IPS-20b (cell line): ENCODE measurements at regions not wholly inside any gene's neighbourhood (a gene's known extent, or its start where the extent isn't known, plus 50 kb on each side); places are given as distances from the start of the nearest gene placed in this dataset.
"Not testable (repeated sequence)": the region's sequence is repeated elsewhere in the genome, so short reads cannot be mapped to it uniquely, and the experiment has no call there.

Source experiments
- H3K27ac ChIP-seq: one replicate; pipeline ENCODE4 v1.5.1; 2013; ENCODE audit warnings: low read length
- H3K27me3 ChIP-seq: 2 replicates; pipeline ENCODE4 v1.6.1; 2013; ENCODE audit warnings: mild to moderate bottlenecking, low read length, inconsistent platforms; ENCODE audit not compliant: insufficient read depth
- H3K36me3 ChIP-seq: 2 replicates; pipeline ENCODE4 v1.6.1; 2013; ENCODE audit warnings: low read depth, mild to moderate bottlenecking, inconsistent platforms, low read length, moderate library complexity; ENCODE audit not compliant: insufficient read depth
- H3K4me1 ChIP-seq: 2 replicates; pipeline ENCODE4 v1.6.1; 2013; ENCODE audit warnings: mild to moderate bottlenecking, control low read depth, inconsistent platforms, low read length, moderate library complexity; ENCODE audit not compliant: insufficient read depth
- H3K4me3 ChIP-seq: 2 replicates; pipeline ENCODE4 v1.5.1; 2013; ENCODE audit warnings: mild to moderate bottlenecking, low read length, inconsistent platforms
- H3K9ac ChIP-seq: 2 replicates; pipeline ENCODE4 v1.6.1; 2013; ENCODE audit warnings: low read depth, mild to moderate bottlenecking, inconsistent platforms, low read length, moderate library complexity
- H3K9me3 ChIP-seq: 2 replicates; pipeline ENCODE4 v1.6.1; 2013; ENCODE audit warnings: mild to moderate bottlenecking, low read depth, low read length, inconsistent platforms; ENCODE audit not compliant: insufficient read depth

GRCh38 chr16:5762362-5762761 lies 664.8 kb upstream of the EEF2KMT start:
- Histone ChIP-seq H3K36me3 (no peaks in the 10 kb centered on the region), H3K27me3 (no peaks in the 10 kb centered on the region), H3K27ac (no peak overlapping the region), H3K9me3 (no peaks in the 10 kb centered on the region), H3K9ac (no peak overlapping the region), H3K4me1 (peaks cover 5% of the 10 kb centered on the region; the same call in 1 of the 2 replicates), H3K4me3 (no peak overlapping the region)

DNA sequence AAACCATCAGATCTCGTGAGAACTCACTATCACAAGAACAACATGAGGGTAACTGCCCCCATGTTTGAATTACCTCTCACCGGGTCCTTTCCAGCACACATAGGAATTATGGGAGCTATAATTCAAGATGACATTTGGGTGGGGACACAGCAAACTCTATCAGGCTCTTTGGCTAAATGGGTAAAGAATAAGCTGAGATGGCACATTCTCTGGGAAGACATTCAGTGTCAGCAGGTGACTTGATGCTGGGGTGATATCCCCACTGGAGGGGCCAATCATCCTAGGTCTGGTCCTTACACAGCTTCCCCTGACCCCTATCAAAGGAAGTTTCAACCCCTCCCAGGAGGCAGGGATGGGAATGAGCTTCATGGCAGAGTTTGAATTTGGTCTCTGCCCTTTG lies 664.0 kb upstream of the EEF2KMT start:
- Histone ChIP-seq H3K4me3 (no peak overlapping the region), H3K27ac (no peak overlapping the region), H3K9ac (no peak overlapping the region), H3K27me3 (no peaks in the 10 kb centered on the region), H3K4me1 (peaks cover 8% of the 10 kb centered on the region; the same call in 1 of the 2 replicates), H3K9me3 (no peaks in the 10 kb centered on the region), H3K36me3 (no peaks in the 10 kb centered on the region)

- Histone ChIP-seq H3K27ac (no peak overlapping the region), H3K27me3 (no peaks in the 10 kb centered on the region), H3K9me3 (no peaks in the 10 kb centered on the region), H3K36me3 (no peaks in the 10 kb centered on the region), H3K9ac (no peak overlapping the region), H3K4me3 (no peak overlapping the region), H3K4me1 (peaks cover 26% of the 10 kb centered on the region)
These were observed 660.7 kb upstream of the EEF2KMT start for GRCh38 chr16:5758281-5758680.

DNA sequence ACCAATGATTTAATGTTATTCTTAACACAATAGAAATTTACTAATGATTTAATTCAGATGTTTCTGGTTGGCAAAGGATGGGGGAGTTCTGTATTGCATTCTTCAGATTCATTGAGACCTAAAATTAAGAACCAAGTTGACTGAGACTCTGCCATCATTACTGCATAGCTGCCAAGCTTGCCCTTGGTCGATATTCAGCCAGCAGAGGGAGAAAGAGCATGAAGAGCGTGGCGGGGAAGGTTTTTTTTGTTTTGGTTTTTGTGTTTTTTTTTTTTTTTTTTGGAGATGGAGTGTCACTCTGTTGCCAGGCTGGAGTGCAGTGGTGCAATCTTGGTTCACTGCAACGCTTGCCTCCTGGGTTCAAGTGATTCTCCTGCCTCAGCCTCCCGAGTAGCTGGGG lies 659.4 kb upstream of the EEF2KMT start:
- no peaks in the 10 kb centered on the region for H3K9me3 ChIP-seq
- H3K4me1 ChIP-seq = peaks cover 32% of the 10 kb centered on the region
- H3K27me3 ChIP-seq = no peaks in the 10 kb centered on the region
- H3K9ac ChIP-seq = no peak overlapping the region
- no peaks in the 10 kb centered on the region for H3K36me3 ChIP-seq
- H3K27ac ChIP-seq = no peak overlapping the region
- H3K4me3 ChIP-seq = no peak overlapping the region

DNA sequence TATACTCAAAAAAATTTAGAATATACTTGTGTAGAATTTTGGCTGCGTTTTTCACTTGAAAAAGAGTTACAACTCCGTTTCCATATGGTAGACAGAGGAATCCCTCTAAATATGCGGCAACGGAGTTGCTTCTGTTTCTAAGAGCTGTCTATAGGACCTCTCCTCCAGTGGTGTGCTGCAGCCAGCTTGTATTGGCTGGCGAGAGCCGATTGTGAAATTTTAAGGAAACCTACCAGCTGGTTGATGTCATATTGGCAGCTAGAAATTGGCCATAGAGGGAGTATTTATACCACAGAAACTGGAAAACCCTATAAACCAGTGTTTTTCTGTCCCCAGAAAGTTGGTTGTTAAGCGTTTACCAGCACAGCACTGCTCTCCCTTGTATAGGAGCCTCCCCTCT lies 655.8 kb upstream of the EEF2KMT start:
- H3K27me3 ChIP-seq = no peaks in the 10 kb centered on the region
- H3K4me3 ChIP-seq = no peak overlapping the region
- H3K9ac ChIP-seq = no peak overlapping the region
- no peaks in the 10 kb centered on the region for H3K9me3 ChIP-seq
- peaks cover 35% of the 10 kb centered on the region for H3K4me1 ChIP-seq
- H3K27ac ChIP-seq = no peak overlapping the region
- H3K36me3 ChIP-seq = no peaks in the 10 kb centered on the region

DNA sequence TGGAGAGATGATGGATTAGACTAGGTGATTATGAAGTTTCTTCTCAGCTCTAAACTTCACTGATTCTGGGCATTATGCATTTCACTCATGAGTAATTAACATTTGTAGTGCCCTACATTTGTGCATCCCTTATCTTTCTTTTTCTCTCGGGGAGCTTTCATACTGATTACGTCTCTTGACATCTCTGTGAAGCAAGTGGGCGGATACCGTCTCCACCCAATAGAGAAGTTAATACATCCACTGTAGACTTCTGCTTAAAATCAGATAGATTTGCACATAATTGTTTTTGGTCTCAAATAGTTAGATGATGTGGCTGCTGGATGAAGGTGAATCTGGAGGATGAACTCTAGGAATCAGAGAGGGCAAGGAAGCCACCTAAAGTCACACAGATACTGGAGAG lies 653.6 kb upstream of the EEF2KMT start:
- Histone ChIP-seq H3K9me3 (no peaks in the 10 kb centered on the region), H3K27ac (no peak overlapping the region), H3K36me3 (no peaks in the 10 kb centered on the region), H3K27me3 (no peaks in the 10 kb centered on the region), H3K4me1 (peaks cover 32% of the 10 kb centered on the region), H3K4me3 (no peak overlapping the region), H3K9ac (no peak overlapping the region)

DNA sequence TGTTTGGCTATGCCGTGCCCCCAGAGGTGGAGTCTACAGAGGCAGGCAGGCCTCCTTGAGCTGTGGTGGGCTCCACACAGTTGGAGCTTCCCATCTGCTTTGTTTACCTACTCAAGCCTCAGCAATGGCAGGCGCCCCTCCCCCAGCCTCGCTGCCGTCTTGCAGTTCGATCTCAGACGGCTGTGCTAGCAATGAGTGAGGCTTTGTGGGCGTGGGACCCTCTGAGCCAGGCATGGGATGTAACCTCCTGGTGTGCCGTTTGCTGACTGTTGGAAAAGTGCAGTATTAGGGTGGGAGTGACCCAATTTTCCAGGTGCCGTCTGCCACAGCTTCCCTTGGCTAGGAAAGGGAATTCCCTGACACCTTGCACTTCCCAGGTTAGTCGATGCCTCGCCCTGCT lies 652.8 kb upstream of the EEF2KMT start:
- Histone ChIP-seq H3K4me1 (peaks cover 27% of the 10 kb centered on the region), H3K4me3 (peak overlapping the region; percentile 6; the same call in 1 of the 2 replicates)
- H3K27me3 ChIP-seq, H3K36me3 ChIP-seq, H3K27ac ChIP-seq, H3K9ac ChIP-seq, H3K9me3 ChIP-seq: not testable (repeated sequence)

GRCh38 chr16:5738586-5738985 lies 641.0 kb upstream of the EEF2KMT start:
- no peaks in the 10 kb centered on the region for H3K27me3 ChIP-seq
- peaks cover 3% of the 10 kb centered on the region; the same call in 1 of the 2 replicates for H3K4me1 ChIP-seq
- H3K27ac ChIP-seq = no peak overlapping the region
- H3K36me3 ChIP-seq = no peaks in the 10 kb centered on the region
- no peak overlapping the region for H3K4me3 ChIP-seq
- no peak overlapping the region for H3K9ac ChIP-seq
- H3K9me3 ChIP-seq = no peaks in the 10 kb centered on the region; the same call in 1 of the 2 replicates

DNA sequence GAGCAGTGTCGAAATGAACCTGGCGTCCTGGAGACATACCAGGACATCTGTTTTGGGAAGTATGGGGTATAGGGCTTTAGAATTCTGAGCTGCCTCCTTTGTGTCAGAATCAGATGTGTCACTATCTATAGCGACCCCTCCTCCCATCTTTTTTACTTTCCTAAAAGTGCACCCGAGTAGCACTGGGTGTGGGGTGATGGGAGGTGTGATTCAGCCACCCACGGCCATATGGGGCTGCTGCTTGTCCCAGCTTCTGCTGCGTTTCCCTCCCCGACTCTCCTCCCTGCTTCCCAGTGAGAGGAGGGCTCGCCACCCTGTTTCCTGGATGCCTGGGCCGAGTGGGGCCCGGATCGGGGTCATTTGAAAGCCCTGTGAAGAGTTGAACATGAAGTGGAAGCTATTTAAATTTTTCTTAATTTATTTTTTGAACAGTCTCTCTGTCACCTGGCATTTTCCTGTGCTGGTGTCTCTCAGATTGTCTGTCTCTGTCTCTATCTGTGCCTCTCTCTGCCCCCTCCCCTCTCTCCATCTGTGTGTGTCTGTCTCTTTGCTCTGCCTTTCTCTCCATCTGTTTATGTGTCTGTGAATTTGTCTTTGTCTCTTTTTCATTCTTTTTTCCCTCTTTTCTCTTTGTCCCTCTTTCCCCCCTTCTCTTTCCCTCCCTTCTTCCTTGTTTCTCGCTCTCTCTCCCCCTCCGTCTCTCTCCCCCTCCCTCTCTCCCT lies 638.8 kb upstream of the EEF2KMT start:
- no peaks in the 10 kb centered on the region for H3K27me3 ChIP-seq
- H3K36me3 ChIP-seq = no peaks in the 10 kb centered on the region
- no peaks in the 10 kb centered on the region; the same call in 1 of the 2 replicates for H3K9me3 ChIP-seq
- H3K4me1 ChIP-seq = peaks cover 3% of the 10 kb centered on the region; the same call in 1 of the 2 replicates
- H3K27ac ChIP-seq = no peak overlapping the region
- H3K4me3 ChIP-seq = no peak overlapping the region
- no peak overlapping the region for H3K9ac ChIP-seq

GRCh38 chr16:5735444-5735843 lies 637.8 kb upstream of the EEF2KMT start:
- Histone ChIP-seq H3K9me3 (no peaks in the 10 kb centered on the region; the same call in 1 of the 2 replicates), H3K36me3 (no peaks in the 10 kb centered on the region), H3K27me3 (no peaks in the 10 kb centered on the region), H3K27ac (no peak overlapping the region), H3K4me1 (peaks cover 3% of the 10 kb centered on the region; the same call in 1 of the 2 replicates), H3K4me3 (no peak overlapping the region), H3K9ac (no peak overlapping the region)

DNA sequence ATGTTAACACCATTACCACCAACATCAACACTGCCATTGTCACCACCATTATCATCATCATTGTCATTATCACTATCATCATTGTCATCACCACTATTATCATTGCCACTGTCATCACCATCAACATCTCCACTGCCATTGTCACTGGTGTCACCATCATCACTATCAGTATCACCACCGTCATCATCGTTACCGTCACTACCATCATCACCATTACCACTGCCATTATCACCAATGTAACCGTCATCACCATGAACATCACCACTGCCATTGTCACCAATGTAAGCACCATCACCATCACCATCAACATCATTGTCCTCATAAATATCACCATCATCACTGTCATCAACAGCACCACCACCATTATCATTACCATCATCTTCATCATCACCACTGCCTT lies 633.2 kb upstream of the EEF2KMT start:
- Histone ChIP-seq H3K4me1 (no peaks in the 10 kb centered on the region), H3K9me3 (no peaks in the 10 kb centered on the region), H3K9ac (no peak overlapping the region), H3K36me3 (no peaks in the 10 kb centered on the region), H3K27ac (no peak overlapping the region), H3K27me3 (no peaks in the 10 kb centered on the region), H3K4me3 (no peak overlapping the region)

DNA sequence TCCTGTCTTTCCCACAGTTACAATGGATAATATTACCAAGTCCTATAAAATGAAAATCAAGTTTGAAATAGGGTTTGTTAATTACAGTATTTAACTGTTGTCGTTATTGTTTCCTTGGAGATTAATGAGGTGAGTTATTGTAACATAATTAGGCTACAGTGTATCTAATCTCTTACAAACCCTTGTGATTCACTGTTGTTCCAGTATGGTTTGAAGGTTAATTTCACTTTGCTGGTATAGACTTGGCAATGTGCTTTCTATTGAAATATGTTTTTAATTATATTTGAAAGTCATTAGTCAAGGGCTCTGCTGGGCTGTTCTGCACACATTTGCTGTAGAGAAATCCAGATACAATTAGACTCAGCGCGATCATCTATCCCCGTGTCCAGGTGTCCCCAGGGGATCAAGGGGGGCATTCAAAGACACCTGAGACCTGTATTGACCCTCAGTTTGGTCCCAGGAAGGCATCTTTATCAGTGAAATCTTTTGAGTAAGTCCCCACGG lies 624.6 kb upstream of the EEF2KMT start:
- Histone ChIP-seq H3K9me3 (no peaks in the 10 kb centered on the region), H3K4me1 (no peaks in the 10 kb centered on the region), H3K27ac (no peak overlapping the region), H3K36me3 (no peaks in the 10 kb centered on the region), H3K9ac (no peak overlapping the region), H3K27me3 (no peaks in the 10 kb centered on the region), H3K4me3 (no peak overlapping the region)
